Right hindlimb (tissue), 1 donor: ENCODE measurements at regions not wholly inside any gene's neighbourhood (a gene's known extent, or its start where the extent isn't known, plus 50 kb on each side); places are given as distances from the start of the nearest gene placed in this dataset.

ENCODE experiments used
- DNase-seq: peaks from one replicate; pipeline ENCODE4 v3.0.0-alpha.2; 2018

GRCh38 chr13:106295971-106296370 lies 239.5 kb downstream of the EFNB2 start:
- DNase-seq, result no peak

GRCh38 chr13:106291006-106291405 lies 244.5 kb downstream of the EFNB2 start:
- DNase-seq, result no peak

- DNase-seq, result no peak
Measured at GRCh38 chr13:106287351-106287750, 248.1 kb downstream of the EFNB2 start.

GRCh38 chr13:106286811-106287210 lies 248.7 kb downstream of the EFNB2 start:
- DNase-seq, result no peak

- no peak for DNase-seq
Measured at GRCh38 chr13:106284358-106284757, 251.1 kb downstream of the EFNB2 start.

- DNase-seq, result no peak
Measured at GRCh38 chr13:106281426-106281825, 254.0 kb downstream of the EFNB2 start.

- DNase-seq, result no peak
Measured at GRCh38 chr13:106277484-106278154, 257.8 kb downstream of the EFNB2 start.

- DNase-seq, result no peak
Measured at GRCh38 chr13:106276876-106277275, 258.6 kb downstream of the EFNB2 start.

- no peak for DNase-seq
Measured at GRCh38 chr13:106275446-106276032, 259.9 kb downstream of the EFNB2 start.

GRCh38 chr13:106274551-106275203 lies 260.8 kb downstream of the EFNB2 start:
- no peak for DNase-seq

GRCh38 chr13:106263801-106264200 lies 271.7 kb downstream of the EFNB2 start:
- no peak for DNase-seq

- DNase-seq, result no peak
Measured at GRCh38 chr13:106262886-106263285, 272.6 kb downstream of the EFNB2 start.

- no peak for DNase-seq
Measured at GRCh38 chr13:106261450-106261849, 274.0 kb downstream of the EFNB2 start.

GRCh38 chr13:106260352-106260751 lies 275.1 kb downstream of the EFNB2 start:
- no peak for DNase-seq

GRCh38 chr13:106259928-106260327 lies 275.5 kb downstream of the EFNB2 start:
- DNase-seq, result no peak

- DNase-seq, result no peak
Measured at GRCh38 chr13:106246666-106247188, 288.7 kb downstream of the EFNB2 start.

GRCh38 chr13:106246242-106246641 lies 289.2 kb downstream of the EFNB2 start:
- DNase-seq, result no peak

- DNase-seq, result no peak
Measured at GRCh38 chr13:106243011-106243565, 292.4 kb downstream of the EFNB2 start.

GRCh38 chr13:106241974-106242953 lies 293.2 kb downstream of the EFNB2 start:
- no peak for DNase-seq

- no peak for DNase-seq
Measured at GRCh38 chr13:106238690-106239089, 296.8 kb downstream of the EFNB2 start.

- no peak for DNase-seq
Measured at GRCh38 chr13:106234636-106235035, 300.8 kb downstream of the EFNB2 start.

GRCh38 chr13:106233134-106233735 lies 302.2 kb downstream of the EFNB2 start:
- no peak for DNase-seq
